Sigmoid colon (tissue), 6 donors: ENCODE measurements at regions not wholly inside any gene's neighbourhood (a gene's known extent, or its start where the extent isn't known, plus 50 kb on each side); places are given as distances from the start of the nearest gene placed in this dataset.
"Not testable (repeated sequence)": the region's sequence is repeated elsewhere in the genome, so short reads cannot be mapped to it uniquely, and the experiment has no call there.

Experiments used
- DNase-seq: peaks from one replicate; pipeline ENCODE4 v3.0.0-alpha.2; 2019
- H3K27ac ChIP-seq, 4 donors: fragments of 200-600 bp; sonication (generic); one replicate each; pipeline ENCODE4 v1.5.1; 2016 to 2019; ENCODE audit warnings: mild to moderate bottlenecking in 1 of 4
- H3K27me3 ChIP-seq, 3 donors: fragments of 200-600 bp; sonication (generic); one replicate each; pipeline ENCODE4 v1.5.1; 2019; ENCODE audit warnings: mild to moderate bottlenecking in 1 of 3
- H3K36me3 ChIP-seq, 4 donors: fragments of 200-600 bp; sonication (generic); one replicate each; pipeline ENCODE4 v1.5.1; 2016 to 2019
- H3K4me1 ChIP-seq, 4 donors: fragments of 200-600 bp; sonication (generic); one replicate each; pipeline ENCODE4 v1.5.1; 2017 to 2019
- H3K4me3 ChIP-seq, 4 donors: fragments of 200-600 bp; sonication (generic); one replicate each; pipeline ENCODE4 v1.5.1; 2017 to 2019; ENCODE audit warnings: mild to moderate bottlenecking in 2 of 4, moderate library complexity in 1 of 4
- H3K9me3 ChIP-seq, 4 donors: fragments of 200-600 bp in 3 of 4; sonication (generic) in 3 of 4; one replicate each; pipeline versions ENCODE4 v1.5.1 to v1.6.1; 2013 to 2019
- EP300 ChIP-seq, 4 donors: sonication (generic); formaldehyde crosslinking; IDR thresholded peaks; one replicate each; pipeline ENCODE4 v1.6.1; 2017; ENCODE audit warnings: antibody characterized with exemption in 4 of 4
- POLR2A ChIP-seq, 2 donors: fragments of 450-650 bp; IDR thresholded peaks; one replicate each; pipeline ENCODE4 v1.6.1; 2016; ENCODE audit warnings: antibody characterized with exemption in 2 of 2, mild to moderate bottlenecking in 2 of 2, moderate library complexity in 2 of 2
- POLR2AphosphoS5 ChIP-seq, 4 donors: sonication (generic); formaldehyde crosslinking; IDR thresholded peaks; one replicate each; pipeline ENCODE4 v1.6.1; 2017; ENCODE audit warnings: antibody characterized with exemption in 4 of 4
- WGBS, 2 donors: extraction: QIAGEN DNeasy Blood & Tissue Kit; methylation state at CpG; one replicate each; pipeline ENCODE4 v1.1.7; 2013; 5-methylcytosine and 5-hydroxymethylcytosine counted together
- intact Hi-C: fragments of 100-400 bp; cut with DNase I; formaldehyde crosslinking; loops from one replicate; pipeline ENCODE4 v1.15.1; 2023
- TF ChIP-seq, protein P1 (sequence below), 4 experiments: fragments of 450-650 bp in 3 of 4; fragments of 200-600 bp in 1 of 4; IDR thresholded peaks; one replicate each; pipeline ENCODE4 v1.5.1; 2016 to 2019; ENCODE audit warnings: antibody characterized with exemption in 4 of 4, mild to moderate bottlenecking in 3 of 4, moderate library complexity in 2 of 4
- donor health status: healthy with polysubstance abuse.
- donor health status: healthy.

DNA sequence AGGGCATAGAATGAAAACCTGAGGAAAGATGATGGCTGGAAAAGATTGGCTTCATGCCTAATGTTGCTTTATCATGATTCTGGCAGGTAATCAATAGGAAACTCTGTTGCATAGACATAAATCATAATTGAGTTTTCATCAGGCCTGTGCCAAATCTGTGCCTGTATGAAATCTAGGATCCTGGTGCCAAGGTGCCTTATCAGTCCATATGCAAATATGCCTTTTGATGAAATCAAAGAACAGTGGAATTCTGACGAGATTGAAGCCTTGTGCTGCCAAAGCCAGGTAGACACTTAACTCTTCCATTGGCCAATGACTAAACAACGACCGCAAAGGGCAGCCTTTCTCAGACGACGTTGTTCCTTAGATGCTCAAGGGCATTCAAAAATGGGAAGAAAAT, 170.0 kb upstream of the CRIM1 start:
- DNase-seq = no peak
- no peak for TF ChIP-seq POLR2AphosphoS5 (IDR thresholded peaks at IDR 0.05)
- no peak for TF ChIP-seq POLR2A (IDR thresholded peaks at IDR 0.05)
- no peak for TF ChIP-seq EP300 (IDR thresholded peaks at IDR 0.05)
- TF ChIP-seq, protein P1, sequence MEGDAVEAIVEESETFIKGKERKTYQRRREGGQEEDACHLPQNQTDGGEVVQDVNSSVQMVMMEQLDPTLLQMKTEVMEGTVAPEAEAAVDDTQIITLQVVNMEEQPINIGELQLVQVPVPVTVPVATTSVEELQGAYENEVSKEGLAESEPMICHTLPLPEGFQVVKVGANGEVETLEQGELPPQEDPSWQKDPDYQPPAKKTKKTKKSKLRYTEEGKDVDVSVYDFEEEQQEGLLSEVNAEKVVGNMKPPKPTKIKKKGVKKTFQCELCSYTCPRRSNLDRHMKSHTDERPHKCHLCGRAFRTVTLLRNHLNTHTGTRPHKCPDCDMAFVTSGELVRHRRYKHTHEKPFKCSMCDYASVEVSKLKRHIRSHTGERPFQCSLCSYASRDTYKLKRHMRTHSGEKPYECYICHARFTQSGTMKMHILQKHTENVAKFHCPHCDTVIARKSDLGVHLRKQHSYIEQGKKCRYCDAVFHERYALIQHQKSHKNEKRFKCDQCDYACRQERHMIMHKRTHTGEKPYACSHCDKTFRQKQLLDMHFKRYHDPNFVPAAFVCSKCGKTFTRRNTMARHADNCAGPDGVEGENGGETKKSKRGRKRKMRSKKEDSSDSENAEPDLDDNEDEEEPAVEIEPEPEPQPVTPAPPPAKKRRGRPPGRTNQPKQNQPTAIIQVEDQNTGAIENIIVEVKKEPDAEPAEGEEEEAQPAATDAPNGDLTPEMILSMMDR (IDR thresholded peaks at IDR 0.05) = no peak
- H3K27me3 ChIP-seq = no peaks in the 10 kb centered on the region
- H3K4me1 ChIP-seq = no peaks in the 10 kb centered on the region
- H3K27ac ChIP-seq = no peak overlapping the region
- H3K9me3 ChIP-seq = no peaks in the 10 kb centered on the region
- H3K36me3 ChIP-seq = no peaks in the 10 kb centered on the region
- intact Hi-C loops = no loop called here
- WGBS, 2 donors = 79 to 85% methylated on average over 5 of the region's 5 CpGs
- no peak overlapping the region for H3K4me3 ChIP-seq

DNA sequence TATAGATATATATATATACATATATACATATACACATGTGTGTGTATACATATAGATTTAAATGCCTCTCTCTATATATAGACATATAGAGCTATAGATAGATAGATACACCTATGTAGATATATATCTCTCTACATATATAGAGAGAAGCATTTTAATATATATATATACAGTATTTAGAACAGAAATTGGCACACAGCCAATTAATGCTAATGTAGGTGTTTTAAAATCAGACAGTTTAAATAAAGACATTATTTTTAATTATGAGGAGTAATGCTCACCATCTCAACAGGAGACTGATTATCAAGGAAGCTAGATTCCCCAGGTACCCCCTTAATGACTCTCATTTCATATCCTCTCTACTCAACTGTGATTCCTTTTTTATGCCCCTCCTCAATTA, 170.7 kb upstream of the CRIM1 start:
- Histone ChIP-seq H3K4me3 (no peak overlapping the region), H3K27me3 (no peaks in the 10 kb centered on the region), H3K9me3 (no peaks in the 10 kb centered on the region), H3K4me1 (no peaks in the 10 kb centered on the region), H3K27ac (no peak overlapping the region), H3K36me3 (no peaks in the 10 kb centered on the region)
- intact Hi-C loops = no loop called here
- no peak for DNase-seq
- TF ChIP-seq POLR2AphosphoS5 (IDR thresholded peaks at IDR 0.05) (no peak), EP300 (IDR thresholded peaks at IDR 0.05) (no peak), POLR2A (IDR thresholded peaks at IDR 0.05) (no peak)
- TF ChIP-seq, protein P1 (IDR thresholded peaks at IDR 0.05) = no peak

DNA sequence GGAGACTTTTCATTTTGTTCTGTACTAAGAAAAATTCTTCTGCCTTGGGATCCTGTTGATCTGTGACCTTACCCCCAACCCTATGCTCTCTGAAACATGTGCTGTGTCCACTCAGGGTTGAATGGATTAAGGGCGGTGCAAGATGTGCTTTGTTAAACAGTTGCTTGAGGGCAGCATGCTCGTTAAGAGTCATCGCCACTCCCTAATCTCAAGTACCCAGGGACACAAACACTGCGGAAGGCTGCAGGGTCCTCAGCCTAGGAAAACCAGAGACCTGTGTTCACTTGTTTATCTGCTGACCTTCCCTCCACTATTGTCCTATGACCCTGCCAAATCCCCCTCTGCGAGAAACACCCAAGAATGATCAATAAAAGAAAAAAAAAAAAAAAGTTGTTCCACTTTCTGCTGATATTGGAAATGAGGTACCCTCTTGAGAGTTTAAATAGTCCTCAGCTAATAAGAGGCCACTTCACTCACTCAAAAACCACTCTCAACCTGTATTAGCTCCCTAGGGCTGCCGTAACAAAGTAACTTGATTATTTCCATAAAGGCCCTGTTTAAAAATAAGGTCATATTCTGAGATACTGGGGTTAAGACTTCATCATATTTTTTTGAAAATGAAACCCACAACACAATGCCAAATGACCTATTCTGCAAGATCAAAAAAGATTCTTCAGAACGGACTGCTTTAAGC, 174.6 kb upstream of the CRIM1 start:
- H3K4me1 ChIP-seq, H3K9me3 ChIP-seq, intact Hi-C loops, DNase-seq, H3K27ac ChIP-seq, H3K4me3 ChIP-seq, H3K27me3 ChIP-seq, H3K36me3 ChIP-seq: not testable (repeated sequence)
- 90 to 95% methylated on average over 7 of the region's 7 CpGs for WGBS, 2 donors

DNA sequence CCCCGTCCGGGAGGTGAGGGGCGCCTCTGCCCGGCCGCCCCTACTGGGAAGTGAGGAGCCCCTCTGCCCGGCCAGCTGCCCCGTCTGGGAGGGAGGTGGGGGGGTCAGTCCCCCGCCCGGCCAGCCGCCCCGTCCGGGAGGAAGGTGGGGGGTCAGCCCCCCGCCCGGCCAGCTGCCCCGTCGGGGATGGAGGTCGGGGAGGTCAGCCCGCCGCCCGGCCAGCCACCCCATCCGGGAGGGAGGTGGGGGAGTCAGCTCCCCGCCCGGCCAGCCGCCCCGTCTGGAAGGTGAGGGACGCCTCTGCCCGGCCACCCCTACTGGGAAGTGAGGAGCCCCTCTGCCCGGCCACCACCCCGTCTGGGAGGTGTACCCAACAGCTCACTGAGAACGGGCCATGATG, 175.3 kb upstream of the CRIM1 start:
- H3K4me1 ChIP-seq, intact Hi-C loops, DNase-seq, H3K36me3 ChIP-seq, H3K4me3 ChIP-seq, H3K27ac ChIP-seq, H3K9me3 ChIP-seq, H3K27me3 ChIP-seq: not testable (repeated sequence)
- WGBS, 2 donors = 96% methylated on average over 27 of the region's 30 CpGs

DNA sequence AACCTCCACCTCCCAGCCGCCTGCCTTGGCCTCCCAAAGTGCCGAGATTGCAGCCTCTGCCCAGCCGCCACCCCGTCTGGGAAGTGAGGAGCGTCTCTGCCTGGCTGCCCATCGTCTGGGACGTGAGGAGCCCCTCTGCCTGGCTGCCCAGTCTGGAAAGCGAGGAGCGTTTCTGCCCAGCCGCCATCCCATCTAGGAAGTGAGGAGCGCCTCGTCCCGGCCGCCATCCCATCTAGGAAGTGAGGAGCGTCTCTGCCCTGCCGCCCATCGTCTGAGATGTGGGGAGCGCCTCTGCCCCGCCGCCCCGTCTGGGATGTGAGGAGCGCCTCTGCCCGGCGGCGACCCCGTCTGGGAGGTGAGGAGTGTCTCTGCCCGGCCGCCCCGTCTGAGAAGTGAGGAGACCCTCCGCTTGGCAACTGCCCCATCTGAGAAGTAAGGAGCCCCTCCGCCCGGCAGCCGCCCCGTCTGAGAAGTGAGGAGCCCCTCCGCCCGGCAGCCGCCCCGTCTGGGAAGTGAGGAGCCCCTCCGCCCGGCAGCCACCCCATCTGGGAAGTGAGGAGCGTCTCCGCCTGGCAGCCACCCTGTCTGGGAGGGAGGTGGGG, 175.8 kb upstream of the CRIM1 start:
- H3K4me1 ChIP-seq, DNase-seq, H3K36me3 ChIP-seq, H3K27me3 ChIP-seq, H3K4me3 ChIP-seq, intact Hi-C loops, H3K9me3 ChIP-seq, H3K27ac ChIP-seq: not testable (repeated sequence)
- 95 to 97% methylated on average over 40 to 41 of the region's 42 CpGs for WGBS, 2 donors

GRCh38 chr2:36178384-36178783, 177.2 kb upstream of the CRIM1 start:
- Histone ChIP-seq H3K9me3 (no peaks in the 10 kb centered on the region), H3K27ac (no peak overlapping the region), H3K4me3 (no peak overlapping the region), H3K4me1 (no peaks in the 10 kb centered on the region), H3K27me3 (no peaks in the 10 kb centered on the region), H3K36me3 (no peaks in the 10 kb centered on the region)
- no peak for DNase-seq
- no peak for TF ChIP-seq POLR2A (IDR thresholded peaks at IDR 0.05)
- TF ChIP-seq EP300 (IDR thresholded peaks at IDR 0.05) = no peak
- TF ChIP-seq POLR2AphosphoS5 (IDR thresholded peaks at IDR 0.05) = no peak
- TF ChIP-seq, protein P1 (IDR thresholded peaks at IDR 0.05) = no peak
- 78 to 91% methylated on average over 2 of the region's 2 CpGs for WGBS, 2 donors
- intact Hi-C loops = no loop called here
